Osteocyte (in vitro differentiated cells): ENCODE measurements at regions not wholly inside any gene's neighbourhood (a gene's known extent, or its start where the extent isn't known, plus 50 kb on each side); places are given as distances from the start of the nearest gene placed in this dataset.

Experiments used
- DNase-seq: peaks from one replicate; pipeline ENCODE4 v3.0.0; 2021; ENCODE audit warnings: mixed read lengths; ENCODE audit not compliant: unreplicated experiment; ENCODE audit errors: extremely low spot score
- H3K27ac Mint-ChIP-seq: one replicate; pipeline ENCODE4 v1.8.0; 2021; ENCODE audit warnings: mild to moderate bottlenecking, mixed read lengths; ENCODE audit not compliant: unreplicated experiment
- H3K27me3 Mint-ChIP-seq: one replicate; pipeline ENCODE4 v1.8.0; 2021; ENCODE audit warnings: mixed read lengths; ENCODE audit not compliant: unreplicated experiment
- H3K36me3 Mint-ChIP-seq: one replicate; pipeline ENCODE4 v1.8.0; 2021; ENCODE audit warnings: mixed read lengths; ENCODE audit not compliant: unreplicated experiment
- H3K4me1 Mint-ChIP-seq: one replicate; pipeline ENCODE4 v1.8.0; 2021; ENCODE audit warnings: mixed read lengths; ENCODE audit not compliant: unreplicated experiment
- H3K4me3 Mint-ChIP-seq: one replicate; pipeline ENCODE4 v1.8.0; 2021; ENCODE audit warnings: mild to moderate bottlenecking, moderate library complexity, mixed read lengths; ENCODE audit not compliant: unreplicated experiment
- H3K9me3 Mint-ChIP-seq: one replicate; pipeline ENCODE4 v1.8.0; 2021; ENCODE audit warnings: mixed read lengths; ENCODE audit not compliant: unreplicated experiment
- CTCF ChIP-seq: fragments of 200-600 bp; sonication (generic); IDR thresholded peaks from 2 replicates; pipeline ENCODE4 v1.5.0; 2021; ENCODE audit warnings: antibody characterized with exemption, mild to moderate bottlenecking, moderate library complexity

GRCh38 chr14:101129521-101130167 lies 226.1 kb upstream of the RTL1 start:
- Mint-ChIP-seq H3K27ac (no peak overlapping the region), H3K4me1 (peaks cover 9% of the 10 kb centered on the region), H3K27me3 (peaks cover 22% of the 10 kb centered on the region), H3K4me3 (no peak overlapping the region), H3K36me3 (no peaks in the 10 kb centered on the region), H3K9me3 (no peaks in the 10 kb centered on the region)
- no peak for DNase-seq
- TF ChIP-seq CTCF = no peak

- no peak overlapping the region for H3K4me3 Mint-ChIP-seq
- H3K9me3 Mint-ChIP-seq = no peaks in the 10 kb centered on the region
- peaks cover 22% of the 10 kb centered on the region for H3K27me3 Mint-ChIP-seq
- peak; percentile 76 for DNase-seq
- H3K27ac Mint-ChIP-seq = no peak overlapping the region
- no peaks in the 10 kb centered on the region for H3K36me3 Mint-ChIP-seq
- TF ChIP-seq CTCF = no peak
- peaks cover 19% of the 10 kb centered on the region for H3K4me1 Mint-ChIP-seq
Measured at GRCh38 chr14:101130861-101131260, 227.3 kb upstream of the RTL1 start.

GRCh38 chr14:101131451-101131916 lies 228.0 kb upstream of the RTL1 start:
- Mint-ChIP-seq H3K4me3 (no peak overlapping the region), H3K9me3 (no peaks in the 10 kb centered on the region), H3K36me3 (no peaks in the 10 kb centered on the region), H3K4me1 (peaks cover 19% of the 10 kb centered on the region), H3K27ac (no peak overlapping the region), H3K27me3 (peaks cover 22% of the 10 kb centered on the region)
- TF ChIP-seq CTCF = no peak
- DNase-seq = no peak

GRCh38 chr14:101132051-101132571 lies 228.6 kb upstream of the RTL1 start:
- Mint-ChIP-seq H3K36me3 (no peaks in the 10 kb centered on the region), H3K27ac (no peak overlapping the region), H3K27me3 (peaks cover 22% of the 10 kb centered on the region), H3K4me3 (no peak overlapping the region), H3K9me3 (no peaks in the 10 kb centered on the region), H3K4me1 (peaks cover 19% of the 10 kb centered on the region)
- TF ChIP-seq CTCF = no peak
- peak; percentile 83 for DNase-seq

GRCh38 chr14:101132588-101132987 lies 229.1 kb upstream of the RTL1 start:
- TF ChIP-seq CTCF = no peak
- Mint-ChIP-seq H3K9me3 (no peaks in the 10 kb centered on the region), H3K27ac (no peak overlapping the region), H3K36me3 (no peaks in the 10 kb centered on the region), H3K4me1 (peaks cover 20% of the 10 kb centered on the region), H3K27me3 (peaks cover 22% of the 10 kb centered on the region), H3K4me3 (no peak overlapping the region)
- DNase-seq = no peak
